RWPE1 (cell line): ENCODE measurements at regions not wholly inside any gene's neighbourhood (a gene's known extent, or its start where the extent isn't known, plus 50 kb on each side); places are given as distances from the start of the nearest gene placed in this dataset.

ENCODE experiments used
- CTCF ChIA-PET: fragments of 350-600 bp; sonication (Branson Sonifier 250); formaldehyde crosslinking; extraction: SDS; loops from one replicate; lab custom pipeline; 2021; lab: Yijun Ruan, JAX
- POLR2A ChIA-PET: fragments of 400-600 bp; formaldehyde crosslinking; extraction: SDS; loops from one replicate; lab custom pipeline; 2020; ENCODE audit warnings: antibody characterized with exemption; ENCODE audit not compliant: low non-redundant PET; lab: Yijun Ruan, JAX
- DNase-seq: peaks from one replicate; pipeline ENCODE4 v3.0.0; 2012; ENCODE audit warnings: low spot score
- H3K27ac ChIP-seq: fragments of 450-650 bp; 2 replicates; pipeline ENCODE4 v1.5.1; 2017
- TF ChIP-seq, protein P1 (sequence below): fragments of 450-650 bp; conservative IDR thresholded peaks from 2 replicates; pipeline ENCODE4 v1.5.1; 2017; ENCODE audit warnings: low read depth, mild to moderate bottlenecking

- no peak for DNase-seq
- CTCF ChIA-PET, result no interaction called here
- no peak overlapping the region for H3K27ac ChIP-seq
- POLR2A ChIA-PET, result no interaction called here
- TF ChIP-seq, protein P1, sequence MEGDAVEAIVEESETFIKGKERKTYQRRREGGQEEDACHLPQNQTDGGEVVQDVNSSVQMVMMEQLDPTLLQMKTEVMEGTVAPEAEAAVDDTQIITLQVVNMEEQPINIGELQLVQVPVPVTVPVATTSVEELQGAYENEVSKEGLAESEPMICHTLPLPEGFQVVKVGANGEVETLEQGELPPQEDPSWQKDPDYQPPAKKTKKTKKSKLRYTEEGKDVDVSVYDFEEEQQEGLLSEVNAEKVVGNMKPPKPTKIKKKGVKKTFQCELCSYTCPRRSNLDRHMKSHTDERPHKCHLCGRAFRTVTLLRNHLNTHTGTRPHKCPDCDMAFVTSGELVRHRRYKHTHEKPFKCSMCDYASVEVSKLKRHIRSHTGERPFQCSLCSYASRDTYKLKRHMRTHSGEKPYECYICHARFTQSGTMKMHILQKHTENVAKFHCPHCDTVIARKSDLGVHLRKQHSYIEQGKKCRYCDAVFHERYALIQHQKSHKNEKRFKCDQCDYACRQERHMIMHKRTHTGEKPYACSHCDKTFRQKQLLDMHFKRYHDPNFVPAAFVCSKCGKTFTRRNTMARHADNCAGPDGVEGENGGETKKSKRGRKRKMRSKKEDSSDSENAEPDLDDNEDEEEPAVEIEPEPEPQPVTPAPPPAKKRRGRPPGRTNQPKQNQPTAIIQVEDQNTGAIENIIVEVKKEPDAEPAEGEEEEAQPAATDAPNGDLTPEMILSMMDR, result no peak
Measured at GRCh38 chr10:62887642-62888041, 71.5 kb upstream of the EGR2 start.

DNA sequence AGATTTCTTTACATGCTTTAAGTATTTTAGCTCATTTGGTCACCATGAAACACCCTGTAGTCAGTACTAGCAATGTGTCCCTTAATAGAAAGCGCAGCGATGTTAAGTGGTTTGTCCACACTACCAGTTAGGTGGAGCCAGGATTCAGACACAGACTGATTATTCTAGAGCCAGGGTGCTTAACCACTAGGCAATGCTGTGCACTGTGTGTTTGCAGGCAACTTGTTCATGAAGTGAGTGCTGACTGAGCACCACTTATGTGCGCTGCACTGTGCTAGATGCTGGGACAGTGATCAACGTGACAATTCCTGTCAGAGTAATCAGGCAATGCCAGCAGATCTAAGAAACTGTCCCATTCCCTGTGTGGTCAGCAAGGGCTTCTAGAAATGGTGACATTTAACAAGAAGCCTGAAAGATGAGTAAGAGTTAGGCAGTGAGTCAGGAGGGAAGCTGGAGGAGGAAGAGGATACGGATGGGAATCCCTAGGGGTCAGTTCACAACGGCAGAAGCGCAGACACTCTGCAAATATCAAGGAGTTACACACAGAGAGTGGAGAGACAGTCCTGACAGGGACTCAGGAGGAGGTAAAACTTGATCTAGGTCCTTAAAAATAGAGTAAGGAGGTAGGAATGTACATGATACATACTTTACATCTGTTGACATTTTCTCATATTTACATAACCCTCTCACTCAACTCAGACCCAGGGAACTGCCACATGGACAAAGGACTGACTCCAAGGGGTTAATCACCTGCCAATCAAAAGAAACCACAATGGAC is 69.7 kb upstream of the EGR2 start:
- DNase-seq, result no peak
- POLR2A ChIA-PET, result no interaction called here
- TF ChIP-seq, protein P1, result no peak
- no peak overlapping the region for H3K27ac ChIP-seq
- CTCF ChIA-PET, result no interaction called here

- no peak overlapping the region for H3K27ac ChIP-seq
- ChIA-PET CTCF (no interaction called here), POLR2A (no interaction called here)
- DNase-seq, result peak; percentile 26
- TF ChIP-seq, protein P1, result no peak
Measured at GRCh38 chr10:62880162-62880561, 64.0 kb upstream of the EGR2 start.

- ChIA-PET CTCF (no interaction called here), POLR2A (no interaction called here)
- TF ChIP-seq, protein P1, result no peak
- H3K27ac ChIP-seq, result no peak overlapping the region
- no peak for DNase-seq
Measured at GRCh38 chr10:62873866-62874265, 57.7 kb upstream of the EGR2 start.

- CTCF ChIA-PET, result no interaction called here
- POLR2A ChIA-PET, result no interaction called here
- TF ChIP-seq, protein P1, result no peak
- no peak for DNase-seq
- no peak overlapping the region for H3K27ac ChIP-seq
Measured at GRCh38 chr10:62870866-62871265, 54.7 kb upstream of the EGR2 start.

GRCh38 chr10:62869958-62870357 is 53.8 kb upstream of the EGR2 start:
- TF ChIP-seq, protein P1, result no peak

More at GRCh38 chr10:62869958-62870357, 53.8 kb upstream of the EGR2 start:
- ChIA-PET CTCF (no interaction called here), POLR2A (no interaction called here)
- no peak for DNase-seq
- no peak overlapping the region for H3K27ac ChIP-seq
